Mesenchymal stem cell (in vitro differentiated cells and primary cell): ENCODE measurements at regions not wholly inside any gene's neighbourhood (a gene's known extent, or its start where the extent isn't known, plus 50 kb on each side); places are given as distances from the start of the nearest gene placed in this dataset.

Experiments used
- DNase-seq: peaks from one replicate; pipeline ENCODE4 v3.0.0-alpha.2; 2013
- H2AFZ ChIP-seq: one replicate; pipeline ENCODE4 v1.6.1; 2013; ENCODE audit warnings: low read depth, mild to moderate bottlenecking, control low read depth, inconsistent platforms, low read length, moderate library complexity
- H2AK5ac ChIP-seq: 2 replicates; pipeline ENCODE4 v1.6.1; 2013; ENCODE audit warnings: low read length, moderate library complexity, mild to moderate bottlenecking, inconsistent platforms; ENCODE audit not compliant: severe bottlenecking
- H2BK120ac ChIP-seq: one replicate; pipeline ENCODE4 v1.6.1; 2013; ENCODE audit warnings: low read depth, mild to moderate bottlenecking, inconsistent platforms, low read length, moderate library complexity
- H2BK12ac ChIP-seq, 2 experiments: one replicate each; pipeline ENCODE4 v1.6.1; 2013; ENCODE audit warnings: inconsistent platforms in 2 of 2, low read length in 2 of 2, mild to moderate bottlenecking in 2 of 2, moderate library complexity in 2 of 2, control low read depth in 1 of 2
- H2BK15ac ChIP-seq: one replicate; pipeline ENCODE4 v1.6.1; 2013; ENCODE audit warnings: mild to moderate bottlenecking, low read depth, inconsistent platforms; ENCODE audit not compliant: poor library complexity, severe bottlenecking
- H2BK5ac ChIP-seq: 2 replicates; pipeline ENCODE4 v1.6.1; 2013; ENCODE audit warnings: low read depth, mild to moderate bottlenecking, low read length, control low read depth, inconsistent platforms; ENCODE audit not compliant: poor library complexity, severe bottlenecking
- H3K14ac ChIP-seq, 2 experiments: one replicate each; pipeline ENCODE4 v1.6.1; 2013; ENCODE audit warnings: inconsistent platforms in 2 of 2, low read length in 2 of 2, control low read depth in 1 of 2, mild to moderate bottlenecking in 1 of 2, moderate library complexity in 1 of 2
- H3K18ac ChIP-seq, 2 experiments: one replicate each; pipeline ENCODE4 v1.6.1; 2013; ENCODE audit warnings: inconsistent platforms in 2 of 2, low read length in 2 of 2, control low read depth in 1 of 2, low read depth in 1 of 2, mild to moderate bottlenecking in 1 of 2
- H3K23ac ChIP-seq, 2 experiments: one replicate each; pipeline ENCODE4 v1.6.1; 2013; ENCODE audit warnings: inconsistent platforms in 2 of 2, low read length in 2 of 2, mild to moderate bottlenecking in 2 of 2, moderate library complexity in 2 of 2, control low read depth in 1 of 2
- H3K27ac ChIP-seq: 2 replicates; pipeline ENCODE4 v1.5.1; 2013; ENCODE audit warnings: mild to moderate bottlenecking, moderate library complexity, low read length, control low read depth, inconsistent platforms; ENCODE audit not compliant: poor library complexity, severe bottlenecking
- H3K27me3 ChIP-seq, 2 experiments: 2 replicates each; pipeline versions ENCODE4 v1.6.1 to v1.7.0; 2013; ENCODE audit warnings: low read length in 2 of 2, mild to moderate bottlenecking in 2 of 2, moderate library complexity in 2 of 2, control low read depth in 1 of 2, inconsistent platforms in 1 of 2; ENCODE audit not compliant: control insufficient read depth in 1 of 2, insufficient read depth in 1 of 2
- H3K36me3 ChIP-seq, 2 experiments: 2 replicates each; pipeline versions ENCODE4 v1.6.1 to v1.7.0; 2013; ENCODE audit warnings: low read length in 2 of 2, control low read depth in 1 of 2, inconsistent platforms in 1 of 2, low read depth in 1 of 2, mild to moderate bottlenecking in 1 of 2; ENCODE audit not compliant: insufficient read depth in 2 of 2, control insufficient read depth in 1 of 2
- H3K4ac ChIP-seq, 2 experiments: one replicate each; pipeline ENCODE4 v1.6.1; 2013; ENCODE audit warnings: inconsistent platforms in 2 of 2, low read length in 2 of 2, mild to moderate bottlenecking in 2 of 2, moderate library complexity in 2 of 2, control low read depth in 1 of 2, low read depth in 1 of 2
- H3K4me1 ChIP-seq: 2 replicates; pipeline ENCODE4 v1.6.1; 2013; ENCODE audit warnings: low read depth, low read length, control low read depth; ENCODE audit not compliant: control insufficient read depth, insufficient read depth
- H3K4me2 ChIP-seq: 2 replicates; pipeline ENCODE4 v1.6.1; 2013; ENCODE audit warnings: low read length, mild to moderate bottlenecking, inconsistent platforms; ENCODE audit not compliant: poor library complexity, severe bottlenecking
- H3K4me3 ChIP-seq, 2 experiments: 2 replicates each; pipeline versions ENCODE4 v1.5.1 to v1.7.0; 2013; ENCODE audit warnings: low read length in 2 of 2, mild to moderate bottlenecking in 2 of 2, control low read depth in 1 of 2, low read depth in 1 of 2; ENCODE audit not compliant: insufficient read depth in 1 of 2
- H3K79me1 ChIP-seq: replicated peaks from 2 replicates; pipeline ENCODE4 v1.6.1; 2013; ENCODE audit warnings: mild to moderate bottlenecking, control low read depth, low read length, inconsistent platforms; ENCODE audit not compliant: poor library complexity, severe bottlenecking
- H3K9ac ChIP-seq: 2 replicates; pipeline ENCODE4 v1.7.0; 2013; ENCODE audit warnings: mild to moderate bottlenecking, low read length, moderate library complexity
- H3K9me3 ChIP-seq: 2 replicates; pipeline ENCODE4 v1.7.0; 2013; ENCODE audit warnings: mild to moderate bottlenecking, low read length; ENCODE audit not compliant: control insufficient read depth
- H4K8ac ChIP-seq: one replicate; pipeline ENCODE4 v1.6.1; 2013; ENCODE audit warnings: inconsistent platforms, mild to moderate bottlenecking, low read length, moderate library complexity
- H4K91ac ChIP-seq: one replicate; pipeline ENCODE4 v1.6.1; 2013; ENCODE audit warnings: mild to moderate bottlenecking, low read length, inconsistent platforms
- WGBS: methylation state at CpG from one replicate; pipeline ENCODE4 v1.1.7; 2013; ENCODE audit warnings: mixed read lengths; 5-methylcytosine and 5-hydroxymethylcytosine counted together

DNA sequence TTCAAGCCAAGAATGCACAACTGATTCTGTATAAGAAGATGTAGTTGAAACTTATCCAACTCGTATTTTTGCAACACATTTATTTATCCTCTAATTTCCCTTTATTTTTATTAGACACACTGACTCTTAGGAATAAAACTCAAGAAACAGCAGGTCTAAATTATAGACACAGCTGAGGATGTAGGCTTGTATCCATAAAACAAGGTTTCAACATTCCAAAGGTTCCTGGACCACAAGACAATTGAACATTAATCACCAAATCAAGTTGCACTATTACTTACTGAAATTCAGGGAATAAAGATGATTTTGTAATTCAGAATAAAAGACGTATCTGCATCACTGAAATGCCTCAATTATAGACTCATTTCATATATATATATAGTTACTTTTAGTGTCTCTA is 683.5 kb upstream of the GRIA3 start:
- H3K4ac ChIP-seq = no peak overlapping the region
- H3K36me3 ChIP-seq = no peaks in the 10 kb centered on the region
- H3K4me2 ChIP-seq = no peak overlapping the region
- no peaks in the 10 kb centered on the region for H3K4me1 ChIP-seq
- H2AFZ ChIP-seq = no peak overlapping the region
- H3K18ac ChIP-seq = no peak overlapping the region
- no peak overlapping the region for H4K8ac ChIP-seq
- H3K9ac ChIP-seq = no peak overlapping the region
- H3K27me3 ChIP-seq = no peaks in the 10 kb centered on the region
- peaks cover 6% of the 10 kb centered on the region for H3K9me3 ChIP-seq
- no peak overlapping the region for H3K23ac ChIP-seq
- no peak for DNase-seq
- no peak overlapping the region for H2AK5ac ChIP-seq
- no peak overlapping the region for H2BK12ac ChIP-seq
- WGBS = 100% methylated on average over 1 of the region's 2 CpGs
- no peak overlapping the region for H2BK15ac ChIP-seq
- no peak overlapping the region for H2BK120ac ChIP-seq
- H4K91ac ChIP-seq = no peak overlapping the region
- H3K27ac ChIP-seq = no peak overlapping the region
- H3K4me3 ChIP-seq = no peak overlapping the region
- no peak overlapping the region for H2BK5ac ChIP-seq
- no peaks in the 10 kb centered on the region for H3K79me1 ChIP-seq
- no peak overlapping the region for H3K14ac ChIP-seq

GRCh38 chrX:122501652-122502051 is 682.4 kb upstream of the GRIA3 start:
- DNase-seq = no peak
- H3K4me1 ChIP-seq = no peaks in the 10 kb centered on the region
- peaks cover 6% of the 10 kb centered on the region for H3K9me3 ChIP-seq
- H2AK5ac ChIP-seq = no peak overlapping the region
- no peak overlapping the region for H4K8ac ChIP-seq
- no peak overlapping the region for H3K14ac ChIP-seq
- H2AFZ ChIP-seq = no peak overlapping the region
- H3K79me1 ChIP-seq = no peaks in the 10 kb centered on the region
- H2BK120ac ChIP-seq = no peak overlapping the region
- no peak overlapping the region for H3K23ac ChIP-seq
- H3K27me3 ChIP-seq = no peaks in the 10 kb centered on the region
- no peak overlapping the region for H3K4me3 ChIP-seq
- no peak overlapping the region for H3K4me2 ChIP-seq
- no peak overlapping the region for H2BK5ac ChIP-seq
- no peak overlapping the region for H2BK12ac ChIP-seq
- H3K36me3 ChIP-seq = no peaks in the 10 kb centered on the region
- no peak overlapping the region for H3K4ac ChIP-seq
- no peak overlapping the region for H2BK15ac ChIP-seq
- H3K18ac ChIP-seq = no peak overlapping the region
- H4K91ac ChIP-seq = no peak overlapping the region
- WGBS = 65% methylated on average over 3 of the region's 3 CpGs
- H3K9ac ChIP-seq = no peak overlapping the region
- no peak overlapping the region for H3K27ac ChIP-seq

DNA sequence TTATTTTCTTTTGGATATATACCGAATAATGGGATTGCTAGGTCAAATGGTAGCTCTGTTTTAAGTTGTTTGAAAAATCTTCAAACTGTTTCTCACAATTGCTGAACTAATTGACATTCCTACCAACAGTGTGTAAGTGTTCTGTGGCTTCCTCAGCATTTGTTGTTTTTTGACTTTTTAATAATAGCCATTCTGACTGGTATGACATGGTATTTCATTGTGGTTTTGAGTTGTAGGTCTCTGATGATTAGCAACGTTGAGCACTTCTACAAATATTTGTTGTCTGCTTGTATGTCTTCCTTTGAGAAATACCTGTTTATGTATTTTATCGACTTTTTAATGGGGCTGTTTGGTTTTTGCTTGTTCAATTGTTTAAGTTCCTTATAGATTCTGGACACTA is 680.1 kb upstream of the GRIA3 start:
- no peaks in the 10 kb centered on the region for H3K36me3 ChIP-seq
- no peak overlapping the region for H2AFZ ChIP-seq
- no peak overlapping the region for H4K91ac ChIP-seq
- no peak overlapping the region for H3K18ac ChIP-seq
- no peak overlapping the region for H2AK5ac ChIP-seq
- H2BK15ac ChIP-seq = no peak overlapping the region
- H3K27me3 ChIP-seq = no peaks in the 10 kb centered on the region
- no peak for DNase-seq
- no peak overlapping the region for H3K27ac ChIP-seq
- no peak overlapping the region for H3K4me2 ChIP-seq
- H2BK120ac ChIP-seq = no peak overlapping the region
- no peak overlapping the region for H3K14ac ChIP-seq
- H3K4ac ChIP-seq = no peak overlapping the region
- no peaks in the 10 kb centered on the region for H3K79me1 ChIP-seq
- no peak overlapping the region for H4K8ac ChIP-seq
- H3K9ac ChIP-seq = no peak overlapping the region
- 56% methylated on average over 2 of the region's 3 CpGs for WGBS
- no peak overlapping the region for H2BK5ac ChIP-seq
- no peak overlapping the region for H3K4me3 ChIP-seq
- peaks cover 5% of the 10 kb centered on the region for H3K9me3 ChIP-seq
- no peaks in the 10 kb centered on the region for H3K4me1 ChIP-seq
- H2BK12ac ChIP-seq = no peak overlapping the region
- no peak overlapping the region for H3K23ac ChIP-seq

- Histone ChIP-seq H3K9ac (no peak overlapping the region), H2BK120ac (no peak overlapping the region), H4K91ac (no peak overlapping the region), H3K14ac (no peak overlapping the region), H3K79me1 (no peaks in the 10 kb centered on the region), H3K18ac (no peak overlapping the region), H3K27ac (no peak overlapping the region), H3K27me3 (no peaks in the 10 kb centered on the region), H3K4me1 (no peaks in the 10 kb centered on the region), H4K8ac (no peak overlapping the region), H2AK5ac (no peak overlapping the region), H3K9me3 (no peaks in the 10 kb centered on the region), H2BK15ac (no peak overlapping the region), H3K23ac (no peak overlapping the region), H3K4me3 (no peak overlapping the region), H2BK5ac (no peak overlapping the region), H2BK12ac (no peak overlapping the region), H3K36me3 (no peaks in the 10 kb centered on the region), H3K4me2 (no peak overlapping the region), H3K4ac (no peak overlapping the region), H2AFZ (no peak overlapping the region)
- no CpG with 5 or more reads among the region's 3 CpGs for WGBS
- no peak for DNase-seq
These were observed 671.5 kb upstream of the GRIA3 start for GRCh38 chrX:122512561-122513072.
